Renal cortex interstitium (tissue), 11 donors: ENCODE measurements at regions not wholly inside any gene's neighbourhood (a gene's known extent, or its start where the extent isn't known, plus 50 kb on each side); places are given as distances from the start of the nearest gene placed in this dataset.

ENCODE experiments used
- DNase-seq, 11 donors: peaks; one replicate each; pipeline ENCODE4 v3.0.0-alpha.2; 2013; ENCODE audit warnings: low read depth in 9 of 11, low spot score in 4 of 11; ENCODE audit errors: extremely low read depth in 1 of 11

DNA sequence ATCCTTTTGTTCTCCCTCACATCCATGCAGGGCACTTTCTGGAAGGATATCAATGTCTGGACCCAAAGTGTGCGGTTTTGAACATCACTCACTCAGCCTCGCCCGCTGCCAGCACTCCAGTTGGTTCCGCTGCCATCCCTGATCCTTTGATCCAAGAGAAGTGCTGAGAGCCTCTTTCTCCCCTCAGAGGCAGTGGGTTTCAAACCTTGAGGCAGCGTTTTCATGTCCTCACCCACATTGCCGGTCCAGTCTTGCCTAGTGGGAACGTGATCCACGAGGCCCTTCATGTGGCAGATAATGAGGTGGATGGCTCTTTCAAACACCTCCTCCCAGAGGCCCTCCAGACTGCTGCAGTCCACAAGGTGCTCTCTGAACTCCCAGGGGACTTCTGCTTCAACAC, 122.2 kb downstream of the ACTL8 start:
- no peak for DNase-seq

GRCh38 chr1:17877896-17878295, 122.8 kb downstream of the ACTL8 start:
- no peak for DNase-seq

DNA sequence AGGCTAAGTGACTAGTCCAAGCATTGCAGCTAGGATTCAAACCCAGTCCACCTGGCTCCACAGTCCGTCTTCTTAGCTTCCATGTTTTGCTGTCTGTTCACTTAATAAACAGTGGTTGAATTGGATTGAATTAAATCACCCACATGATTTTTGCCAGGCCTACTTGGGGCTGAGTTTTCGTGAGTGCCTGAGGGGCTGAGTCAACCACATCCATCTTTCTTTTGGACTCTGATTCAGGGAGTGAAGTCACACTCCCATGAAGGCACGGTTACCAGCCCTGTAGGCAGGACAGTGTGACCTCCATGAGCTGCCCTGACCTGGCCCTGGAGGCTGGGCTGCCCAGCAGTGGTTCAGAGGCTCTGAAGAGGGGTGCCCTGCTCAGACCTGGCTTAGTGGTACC, 123.7 kb downstream of the ACTL8 start:
- no peak for DNase-seq

DNA sequence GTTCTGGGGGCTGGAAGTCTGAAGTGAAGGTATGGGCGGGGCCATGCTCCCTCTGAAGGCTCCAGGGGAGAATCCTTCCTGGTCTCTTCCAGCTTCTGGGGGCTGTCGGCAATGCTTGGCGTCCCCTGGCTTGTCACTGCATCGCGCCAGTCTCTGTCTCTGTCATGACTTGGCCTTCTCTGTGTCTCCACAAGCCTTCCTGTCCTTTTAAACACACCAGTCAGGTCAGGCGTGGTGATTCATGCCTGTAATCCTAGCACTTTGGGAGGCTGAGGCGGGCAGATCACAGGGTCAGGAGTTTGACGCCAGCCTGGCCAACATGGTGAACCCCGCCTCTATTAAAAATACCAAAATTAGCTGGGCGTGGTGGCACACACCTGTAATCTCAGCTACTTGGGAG, 125.3 kb downstream of the ACTL8 start:
- DNase-seq: no peak

DNA sequence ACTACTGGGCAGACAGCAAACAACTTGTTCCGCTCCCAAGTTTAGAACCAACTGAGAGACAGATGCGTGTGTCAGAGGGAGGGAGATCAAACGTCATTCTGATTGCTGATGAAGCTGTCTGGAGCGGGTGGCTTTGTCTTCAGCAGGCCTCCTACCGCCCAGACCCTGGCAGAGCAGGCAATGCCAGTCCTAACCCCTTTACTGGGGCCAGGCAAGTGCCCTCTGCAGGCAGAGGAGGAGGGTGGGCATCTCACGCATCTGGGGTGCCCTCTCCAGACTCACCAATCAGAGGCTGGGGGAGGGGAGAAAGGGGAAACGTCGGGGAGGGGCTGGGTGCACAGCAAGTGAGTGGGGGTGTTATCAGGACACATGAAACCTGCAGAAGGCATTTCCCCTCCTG, 126.6 kb downstream of the ACTL8 start:
- DNase-seq: no peak

- DNase-seq: no peak
Measured at GRCh38 chr1:17883136-17883535, 128.0 kb downstream of the ACTL8 start.

GRCh38 chr1:17883662-17884395, 128.7 kb downstream of the ACTL8 start:
- no peak for DNase-seq

DNA sequence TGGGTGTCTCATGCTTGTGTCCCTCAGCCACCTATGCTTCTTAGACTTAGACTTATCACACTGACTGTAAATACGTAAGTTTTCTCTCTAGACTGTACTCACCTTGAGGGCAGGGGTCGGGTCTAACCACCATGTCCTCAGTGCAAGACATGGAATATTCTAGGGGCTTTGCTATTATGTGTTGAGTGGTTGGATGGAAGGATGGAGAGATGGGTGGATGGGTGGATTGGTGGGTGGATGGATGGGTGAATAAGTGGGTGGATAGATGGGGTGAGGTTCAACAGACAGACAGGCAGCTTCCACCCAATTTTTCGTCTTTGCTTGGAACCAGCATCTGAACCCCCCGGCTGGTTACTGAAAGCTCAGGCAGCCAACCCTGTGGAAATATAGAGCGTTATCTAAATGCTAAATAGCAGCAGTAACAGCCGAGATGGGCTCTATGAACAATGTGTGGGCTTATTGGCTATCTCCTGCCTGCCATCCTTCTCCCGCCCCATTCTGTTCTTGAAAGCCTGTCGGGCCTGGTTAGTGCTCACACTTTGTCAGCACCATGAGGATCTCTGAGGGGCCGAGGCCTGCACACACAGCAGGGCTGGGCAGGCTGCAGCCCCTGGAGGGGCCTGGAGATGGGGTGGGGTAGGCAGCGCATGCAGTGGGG, 130.7 kb downstream of the ACTL8 start:
- DNase-seq: no peak

DNA sequence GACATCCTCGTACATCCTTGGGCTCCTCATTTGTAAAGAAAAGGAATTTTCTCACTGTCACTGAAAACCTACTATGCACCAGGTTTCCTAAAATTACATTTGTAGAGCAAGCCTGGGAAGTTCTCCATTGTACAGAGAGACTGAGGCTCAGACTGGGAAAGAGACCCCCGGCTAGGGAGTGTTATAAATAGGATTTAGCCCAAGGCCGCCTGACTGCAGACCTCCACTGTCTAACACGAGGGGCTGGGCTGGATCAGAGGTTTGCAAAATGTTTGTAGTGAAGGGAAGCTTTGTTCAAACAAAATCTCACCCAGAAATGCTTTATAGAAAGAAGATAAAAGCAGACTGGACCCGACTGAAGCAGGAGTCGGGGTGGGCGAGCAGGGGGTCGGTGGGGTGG, 131.3 kb downstream of the ACTL8 start:
- DNase-seq: no peak

DNA sequence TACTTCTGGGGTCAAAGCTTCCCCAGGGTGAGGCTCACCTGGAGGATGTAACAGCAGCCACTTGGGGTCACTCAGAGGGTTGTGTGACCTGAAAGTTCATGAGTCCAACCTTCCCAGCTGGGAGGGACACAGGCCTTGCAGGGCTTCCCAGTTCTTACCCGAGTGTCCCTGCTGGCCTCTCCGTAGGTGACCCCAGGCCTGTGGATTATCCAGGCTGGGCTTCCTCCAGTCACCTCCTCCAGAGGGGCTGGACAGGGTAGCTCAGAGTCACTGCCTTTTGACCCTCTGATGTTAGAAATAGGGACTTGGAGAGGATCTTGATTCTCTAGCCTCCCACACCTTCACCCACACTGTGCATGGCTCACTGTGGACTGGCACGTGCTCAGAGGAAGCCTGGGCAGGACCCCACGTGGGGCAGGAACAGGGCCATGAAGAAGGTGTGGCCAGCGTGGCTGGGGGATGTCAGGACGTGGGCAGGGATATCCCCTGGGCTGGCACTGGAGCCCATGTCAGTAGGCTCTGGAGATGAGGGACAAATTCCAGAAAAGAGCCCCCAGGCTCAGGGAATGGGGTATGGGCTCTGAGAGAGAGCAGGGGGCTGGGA, 131.8 kb downstream of the ACTL8 start:
- no peak for DNase-seq

GRCh38 chr1:17887661-17888371, 132.7 kb downstream of the ACTL8 start:
- DNase-seq: no peak

DNA sequence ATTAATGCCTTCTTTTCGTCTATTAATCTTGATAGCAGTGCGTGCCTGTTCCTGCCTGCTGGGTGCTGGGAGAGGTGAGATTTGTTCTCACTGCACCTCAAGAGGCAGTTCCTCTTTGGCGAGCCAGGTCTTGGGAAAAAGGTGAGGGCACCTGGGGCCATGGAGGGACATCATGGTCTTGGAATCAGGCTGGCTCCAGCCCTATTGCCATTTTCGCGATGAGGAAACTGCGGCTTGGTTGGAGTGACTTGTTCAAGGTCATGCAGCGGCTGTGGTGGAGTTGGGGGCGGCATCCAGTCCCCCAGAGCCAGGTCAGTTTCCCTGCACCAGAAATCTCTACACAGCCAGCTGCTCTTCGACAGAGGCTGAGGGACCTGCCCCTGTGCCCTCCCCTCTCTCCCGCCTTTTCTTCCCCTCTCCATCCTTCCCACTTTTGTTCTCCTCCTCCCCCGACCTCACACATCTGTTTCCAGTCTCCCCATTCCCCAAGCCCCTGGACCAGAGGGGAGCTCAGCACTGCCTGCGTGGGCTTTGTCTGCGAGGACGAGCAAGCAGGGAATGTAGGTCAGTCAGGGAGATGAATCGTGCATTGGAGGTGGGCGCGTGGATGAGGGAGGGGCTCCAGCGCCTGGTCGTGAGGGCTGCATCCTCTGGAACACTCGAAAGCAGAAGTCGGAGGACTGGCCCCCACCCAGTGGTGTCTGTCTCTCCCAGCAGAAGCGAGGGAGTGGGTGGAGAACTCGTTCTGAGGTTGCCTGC, 135.1 kb downstream of the ACTL8 start:
- no peak for DNase-seq

- DNase-seq: no peak
Measured at GRCh38 chr1:17890815-17891191, 135.7 kb downstream of the ACTL8 start.

- DNase-seq: no peak
Measured at GRCh38 chr1:17891205-17892110, 136.3 kb downstream of the ACTL8 start.

DNA sequence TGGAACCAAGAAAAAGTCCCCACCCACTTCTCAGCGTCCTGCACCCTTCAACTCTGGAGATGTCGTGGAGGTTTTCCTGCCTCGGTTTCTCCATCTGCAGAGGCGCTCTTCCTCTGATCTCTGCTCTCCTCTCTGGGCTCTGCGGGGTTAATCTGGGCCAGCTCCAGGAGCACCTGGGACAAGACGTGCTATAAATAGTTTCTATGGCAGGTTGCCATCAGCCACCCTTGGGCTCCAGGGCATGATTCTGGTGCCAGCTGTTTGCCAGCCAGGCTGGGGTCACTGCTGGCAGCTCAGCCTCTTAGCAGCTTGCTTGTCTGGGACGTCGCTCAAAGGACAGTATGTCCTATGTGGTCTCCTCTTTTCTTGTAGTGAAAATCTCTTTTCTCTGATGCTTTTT, 137.1 kb downstream of the ACTL8 start:
- no peak for DNase-seq

GRCh38 chr1:17892851-17893250, 137.7 kb downstream of the ACTL8 start:
- DNase-seq: no peak

DNA sequence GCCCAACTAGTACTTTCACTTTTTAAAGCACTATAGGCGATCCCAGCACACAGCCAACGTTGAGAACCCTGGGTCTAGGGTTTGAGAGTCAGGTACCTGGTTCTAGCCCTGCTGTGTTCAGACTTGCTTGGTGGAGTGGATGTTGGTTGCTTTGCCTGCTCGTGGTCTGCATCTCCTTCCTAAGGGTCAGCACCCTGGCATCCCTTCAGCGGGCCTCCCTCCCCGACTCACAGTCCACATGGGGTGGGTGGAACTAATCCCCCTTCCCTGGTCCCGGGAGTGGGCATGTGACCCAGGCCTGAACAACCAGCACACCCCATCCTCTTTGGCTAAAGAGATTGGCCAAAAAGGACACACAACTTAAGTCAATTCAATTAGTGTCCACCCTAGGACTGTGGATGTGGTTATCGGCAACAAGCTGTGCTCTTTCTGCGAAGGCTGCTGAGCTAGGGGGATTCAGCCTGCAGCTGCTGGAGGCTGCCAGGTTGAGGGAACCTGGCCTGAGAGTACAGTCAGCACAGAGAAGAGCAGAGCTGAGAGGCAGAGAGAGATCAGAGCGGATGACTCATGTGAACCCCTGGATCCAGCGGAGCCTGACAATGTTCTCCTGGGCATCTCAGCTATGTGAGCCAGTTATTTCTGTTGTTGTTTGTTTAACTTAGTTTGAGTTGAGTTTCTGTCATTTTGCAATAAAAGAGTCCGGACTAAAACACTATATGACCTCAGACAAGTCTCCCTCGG, 138.9 kb downstream of the ACTL8 start:
- DNase-seq: no peak

GRCh38 chr1:17895401-17895800, 140.3 kb downstream of the ACTL8 start:
- no peak for DNase-seq
